HG03565 (cell line): ENCODE measurements at regions not wholly inside any gene's neighbourhood (a gene's known extent, or its start where the extent isn't known, plus 50 kb on each side); places are given as distances from the start of the nearest gene placed in this dataset.

Experiments used
- ATAC-seq: cut with Tn5 transposase; IDR thresholded peaks from one replicate; pipeline ENCODE4 v1.9.1; 2021; ENCODE audit warnings: mild to moderate bottlenecking, moderate library complexity; ENCODE audit not compliant: unreplicated experiment

DNA sequence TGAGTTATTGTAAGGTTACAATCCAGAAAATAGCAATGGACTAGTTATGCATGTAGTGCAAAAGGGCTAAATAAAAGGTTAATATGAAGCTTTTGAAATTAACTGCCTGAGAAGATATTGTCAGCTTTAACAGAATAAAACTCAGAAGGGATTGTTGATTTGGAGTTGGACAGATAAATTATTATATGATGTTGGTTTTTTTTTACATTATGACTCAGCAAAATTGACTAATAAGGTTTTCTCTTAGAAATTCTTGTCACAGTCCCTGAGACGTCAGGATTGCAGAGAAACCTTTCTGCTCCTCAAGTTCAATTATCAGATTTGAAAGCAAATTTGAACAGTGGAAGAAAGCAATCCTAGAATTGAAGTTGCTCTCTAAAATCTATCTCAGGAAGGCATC lies 946.9 kb downstream of the CBLN2 start:
- ATAC-seq, result no peak

DNA sequence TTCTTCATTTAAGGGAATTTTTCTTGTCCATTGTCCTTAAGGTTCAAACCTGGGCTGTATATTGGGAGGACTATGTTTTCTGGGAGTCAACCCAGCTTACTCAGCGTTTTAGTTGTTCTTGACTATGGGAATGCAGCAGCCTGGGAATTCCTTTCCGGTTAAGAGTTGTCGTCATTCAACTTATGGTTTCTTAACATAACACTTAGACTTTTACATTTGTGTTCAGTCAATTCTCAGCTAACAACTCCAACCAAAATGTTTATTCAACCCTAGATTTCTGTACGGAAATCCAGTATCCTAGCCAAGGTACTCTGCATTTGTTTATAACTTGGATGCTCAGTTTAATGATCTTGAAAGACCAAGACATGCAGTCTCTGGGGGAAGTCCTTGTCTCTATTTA lies 960.9 kb downstream of the CBLN2 start:
- no peak for ATAC-seq

DNA sequence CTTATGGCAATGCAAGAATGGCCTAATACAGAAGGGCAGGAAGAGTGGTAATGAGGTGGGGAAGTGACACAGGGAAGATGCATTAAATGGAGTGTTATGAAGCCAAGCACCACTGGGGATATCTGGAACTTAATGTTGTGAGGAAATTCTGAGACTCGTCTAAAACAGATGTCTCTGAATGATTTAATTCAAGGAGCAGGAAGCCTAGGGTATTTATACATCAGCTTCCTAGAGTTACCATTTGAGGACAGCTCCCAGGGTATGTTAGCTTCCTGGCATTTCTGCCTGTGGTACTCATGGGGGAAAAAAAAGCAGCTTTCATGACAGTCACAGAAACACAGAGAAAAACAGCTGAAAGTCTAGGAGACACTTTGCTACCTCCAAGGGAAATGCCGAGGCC lies 989.5 kb downstream of the CBLN2 start:
- ATAC-seq, result no peak

DNA sequence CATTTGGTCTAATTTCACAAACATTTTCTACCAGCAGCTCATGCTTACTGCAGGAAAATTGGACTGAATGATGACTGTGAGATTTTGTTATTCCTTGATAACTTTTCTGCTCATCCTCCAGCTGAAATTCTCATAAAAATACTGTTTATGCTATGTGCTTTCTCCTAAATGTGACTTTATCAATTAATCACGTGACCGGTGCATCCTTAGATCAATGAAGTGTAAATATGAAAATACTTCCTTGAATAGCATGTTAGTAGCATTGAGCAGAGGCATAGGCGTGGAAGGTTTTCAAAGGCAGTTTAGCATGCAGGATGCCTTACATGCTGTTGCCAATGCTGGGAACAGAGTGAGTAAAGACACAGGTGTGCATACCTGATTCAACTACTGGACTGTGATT lies 1002.5 kb downstream of the CBLN2 start:
- no peak for ATAC-seq

DNA sequence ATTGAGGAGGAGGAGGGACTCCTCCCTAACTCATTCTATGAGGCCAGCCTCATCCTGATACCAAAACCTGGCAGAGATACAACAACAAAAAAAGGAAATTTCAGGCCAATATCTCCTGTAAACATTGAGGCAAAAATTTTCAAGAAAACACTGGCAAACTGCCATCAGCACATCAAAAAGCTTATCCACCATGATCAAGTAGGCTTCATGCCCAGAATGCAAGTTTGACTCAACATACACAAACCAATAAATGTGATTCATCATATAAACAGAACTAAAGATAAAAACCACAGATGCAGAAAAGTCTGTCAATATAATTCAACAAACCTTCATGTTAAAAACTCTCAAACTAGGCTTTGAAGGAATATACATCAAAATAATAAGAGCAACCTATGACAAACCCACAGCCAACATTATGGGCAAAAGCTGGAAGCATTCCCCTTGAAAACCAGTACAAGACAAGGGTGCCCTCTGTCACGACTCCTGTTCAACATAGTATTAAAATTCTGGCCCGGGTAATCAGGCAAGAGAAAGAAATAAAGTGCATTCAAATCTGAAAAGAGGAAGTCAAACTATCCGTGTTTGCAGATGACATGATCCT lies 1014.3 kb downstream of the CBLN2 start:
- ATAC-seq, result no peak

DNA sequence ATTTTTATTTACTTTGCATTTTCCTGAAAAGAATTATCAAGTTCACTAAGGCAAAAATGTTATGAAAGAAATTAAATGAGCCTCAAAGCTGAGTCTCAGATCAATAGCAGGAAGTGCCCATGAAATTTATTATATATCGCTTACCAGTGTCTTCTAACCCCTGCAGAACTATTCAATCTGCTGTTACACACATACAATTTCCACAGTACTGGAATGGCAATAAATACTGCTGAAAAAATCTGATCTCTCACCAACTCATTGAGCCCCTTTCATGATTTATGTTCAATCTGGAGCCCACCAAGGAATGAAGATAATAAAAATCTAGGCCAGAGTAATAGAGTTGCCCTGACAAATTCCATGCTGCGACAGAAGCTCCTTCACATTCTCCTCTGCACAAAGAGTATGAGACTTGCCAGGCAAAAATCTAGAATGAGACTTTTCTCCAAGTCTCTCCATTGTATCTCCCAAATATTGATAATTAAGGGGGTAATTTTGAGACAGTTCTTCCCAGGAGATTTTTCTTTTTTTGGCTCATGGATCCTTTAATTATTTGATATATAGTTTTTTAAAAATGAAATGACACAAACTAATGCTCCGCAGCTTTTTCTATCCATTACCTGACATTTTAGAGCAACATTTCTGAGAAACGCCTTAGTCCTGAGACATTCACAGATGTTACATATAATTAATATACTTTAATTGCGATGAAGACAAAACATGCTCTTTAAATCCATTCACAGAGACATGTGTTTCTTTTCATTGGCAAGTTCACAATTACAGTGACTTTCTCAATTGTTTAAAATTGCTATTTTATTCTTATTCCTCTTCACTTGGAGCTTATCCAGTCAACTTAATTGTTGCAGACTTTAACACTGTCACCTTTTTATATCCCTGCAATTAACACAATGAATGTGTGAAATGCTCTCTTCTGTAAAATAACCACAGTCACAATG lies 1020.4 kb downstream of the CBLN2 start:
- ATAC-seq, result no peak

DNA sequence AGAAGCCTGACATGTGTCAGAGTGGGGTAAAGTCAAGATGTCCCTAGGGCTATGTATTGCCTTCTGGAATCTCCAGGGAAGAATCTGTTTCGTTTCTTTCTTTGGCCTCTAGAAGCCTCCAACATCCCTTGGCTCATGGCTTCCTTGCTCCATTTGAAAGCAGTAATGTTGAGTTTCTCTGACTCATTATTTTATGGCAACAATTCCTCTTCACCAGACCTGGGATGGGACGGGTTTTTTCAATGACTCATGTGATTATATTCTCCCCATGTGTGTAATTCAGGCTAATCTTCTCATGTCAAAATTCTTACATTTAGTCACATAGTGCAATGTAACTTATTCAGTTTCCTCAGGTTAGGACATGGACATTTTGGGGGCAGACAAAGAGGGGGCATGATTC lies 1038.6 kb downstream of the CBLN2 start:
- no peak for ATAC-seq

DNA sequence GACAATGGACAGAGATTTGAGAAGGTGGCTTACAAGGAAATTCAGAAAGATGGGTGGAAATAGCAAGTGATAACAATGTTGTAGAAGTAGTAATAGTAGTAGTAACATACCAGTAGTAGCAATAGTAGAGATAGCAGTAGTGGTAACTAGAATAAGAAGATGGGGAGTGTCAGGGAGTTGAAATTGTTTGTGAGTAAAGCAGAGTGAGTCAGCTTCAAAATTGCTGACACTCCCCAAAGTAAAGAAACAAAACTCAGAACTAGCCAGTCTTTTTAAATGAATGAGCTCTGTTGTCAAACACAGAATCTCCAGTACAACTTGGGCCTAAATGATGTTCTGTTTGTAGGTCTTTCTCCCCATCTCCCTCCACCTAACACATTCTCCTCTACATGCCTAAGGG lies 1040.9 kb downstream of the CBLN2 start:
- no peak for ATAC-seq

DNA sequence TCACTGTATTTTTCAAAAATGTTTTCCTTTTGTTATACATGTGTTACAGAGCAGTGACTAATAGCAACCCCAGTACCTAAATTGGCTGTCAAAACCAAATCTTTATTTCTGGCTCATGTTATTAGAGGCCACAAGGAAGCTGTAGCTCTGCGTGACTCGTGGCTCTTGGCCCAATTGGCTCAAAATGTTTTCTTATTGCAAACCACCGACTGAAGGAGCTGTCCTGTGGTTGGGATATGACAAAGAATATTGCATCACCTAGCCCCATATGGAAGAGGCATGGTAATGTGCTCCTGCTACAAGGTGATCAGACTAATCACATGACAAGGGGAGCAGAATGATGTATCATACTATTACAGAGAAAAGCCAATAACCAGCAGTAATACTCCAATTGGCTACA lies 1058.5 kb downstream of the CBLN2 start:
- no peak for ATAC-seq

DNA sequence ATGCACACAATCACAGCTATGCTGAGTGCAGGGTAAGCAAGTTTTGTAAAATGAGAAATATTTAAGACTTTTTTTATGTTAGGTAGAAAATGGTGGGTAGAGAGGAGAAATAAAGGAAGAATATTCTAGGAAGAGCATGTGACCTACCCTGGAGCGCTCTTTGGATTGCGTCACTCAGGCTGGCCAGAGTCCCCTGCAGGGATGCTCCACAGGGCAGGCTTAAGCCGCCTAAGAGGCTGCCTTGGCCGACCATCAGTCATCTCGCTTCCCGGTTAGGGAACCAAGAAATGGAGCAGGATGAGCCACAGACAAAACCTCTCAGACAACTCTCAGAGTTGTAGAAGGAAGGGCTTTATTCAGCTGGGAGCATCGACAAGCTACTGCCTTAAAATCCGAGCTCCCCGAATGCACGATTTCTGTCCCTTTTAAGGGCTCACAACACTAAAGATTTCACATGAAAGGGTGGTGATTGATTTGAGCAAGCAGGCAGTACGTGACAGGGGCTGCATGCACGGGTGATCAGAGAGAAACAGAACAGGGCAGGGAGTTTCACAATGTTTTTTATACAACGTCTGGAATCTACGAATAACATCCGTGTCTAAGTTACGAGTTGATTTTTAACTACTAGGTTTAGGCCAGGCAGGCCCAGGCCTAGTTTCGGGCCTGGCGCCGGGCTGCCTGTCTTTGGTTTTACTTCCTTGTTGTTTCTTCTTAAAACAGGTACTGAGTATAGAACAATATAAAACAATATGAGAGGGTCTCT lies 1072.0 kb downstream of the CBLN2 start:
- ATAC-seq, result no peak

DNA sequence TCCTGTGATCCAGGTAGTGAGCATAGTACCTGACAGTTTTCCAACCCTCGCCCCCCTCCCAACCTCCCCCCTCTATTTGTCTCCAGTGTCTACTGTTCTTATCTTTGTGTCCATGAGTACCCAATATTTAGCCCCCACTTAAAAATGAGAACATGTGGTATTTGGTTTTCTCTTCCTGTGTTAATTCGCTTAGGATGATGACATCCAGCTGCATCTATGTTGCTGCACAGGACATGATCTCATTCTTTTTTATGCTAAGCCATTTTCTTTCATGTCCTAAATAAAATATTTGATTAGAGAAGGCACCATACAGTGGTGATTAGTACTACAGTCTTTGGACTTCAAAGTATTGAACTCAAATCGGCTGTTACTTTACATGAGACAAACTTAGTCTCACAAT lies 1087.9 kb downstream of the CBLN2 start:
- no peak for ATAC-seq

DNA sequence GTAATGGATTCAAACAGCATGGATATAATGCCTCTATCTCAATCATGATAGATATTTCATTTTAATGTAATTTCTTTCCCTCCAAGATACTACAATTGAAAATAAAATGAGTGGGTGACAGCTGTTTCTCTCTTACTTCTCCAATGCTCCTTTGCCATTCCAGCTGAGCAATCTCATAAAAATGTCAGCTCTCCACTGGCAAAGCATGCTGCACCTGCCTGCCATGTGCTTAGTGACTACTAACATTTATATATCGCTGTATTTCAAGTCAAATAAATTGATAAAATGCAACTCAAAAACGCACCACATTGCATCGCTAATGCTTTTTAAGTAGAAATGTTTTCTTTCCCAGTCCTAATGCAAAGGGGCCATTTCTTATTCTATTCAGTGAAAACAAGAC lies 1093.9 kb downstream of the CBLN2 start:
- ATAC-seq, result no peak

DNA sequence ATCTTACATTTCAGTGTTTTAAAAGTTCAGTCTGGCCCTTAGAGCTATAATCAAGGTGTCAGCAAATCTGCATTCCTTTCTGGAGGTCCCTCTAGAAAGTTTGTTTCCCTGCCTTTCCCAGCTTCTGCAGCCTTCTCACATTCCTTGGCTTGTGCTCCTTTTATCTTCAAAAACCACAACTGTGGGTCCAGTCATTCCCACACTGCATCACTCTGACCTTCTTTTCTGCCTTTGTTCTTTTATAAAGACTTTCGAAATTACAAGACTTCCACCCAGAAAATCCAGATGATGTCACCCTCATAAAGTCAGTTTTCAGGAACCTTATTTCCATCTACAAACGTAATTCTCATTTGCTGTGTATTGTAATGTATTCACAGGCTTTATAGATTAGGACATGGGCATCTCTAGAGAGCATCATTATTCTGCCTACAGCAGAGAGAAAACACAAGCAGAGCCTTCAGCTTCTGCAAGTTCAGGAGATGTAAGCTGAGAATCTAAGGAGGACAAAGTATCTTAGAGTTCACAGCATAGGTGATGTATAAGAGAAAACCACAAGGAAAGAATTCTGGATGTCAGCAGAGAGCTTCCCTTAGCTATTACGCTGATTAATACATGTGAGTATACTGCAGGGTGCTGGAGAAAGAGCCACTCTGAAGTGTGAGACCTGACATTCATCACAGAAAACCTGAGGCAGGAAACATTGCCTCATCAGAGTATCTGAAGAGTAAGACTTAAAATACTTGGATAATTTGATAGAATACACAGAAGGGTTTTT lies 1100.2 kb downstream of the CBLN2 start:
- ATAC-seq, result no peak

DNA sequence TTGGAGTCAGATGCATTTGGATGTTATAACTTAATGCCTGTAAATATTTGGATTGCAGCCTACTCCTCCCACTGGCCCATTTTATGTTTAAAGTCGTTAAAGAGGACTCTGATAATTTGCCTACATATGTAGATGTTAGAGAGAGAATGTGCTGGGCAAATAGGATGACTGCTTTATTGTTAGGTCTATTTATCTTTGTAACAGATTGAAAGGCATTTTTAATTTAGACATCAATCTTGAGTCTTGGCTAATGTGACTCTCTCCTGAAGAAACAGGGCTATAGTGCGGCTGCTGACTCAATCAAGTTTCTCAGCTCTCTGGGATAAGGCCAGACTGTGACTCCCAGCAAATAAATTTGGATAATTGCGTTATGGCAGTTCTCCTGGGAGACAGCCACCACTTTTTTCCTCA lies 1101.4 kb downstream of the CBLN2 start:
- no peak for ATAC-seq

DNA sequence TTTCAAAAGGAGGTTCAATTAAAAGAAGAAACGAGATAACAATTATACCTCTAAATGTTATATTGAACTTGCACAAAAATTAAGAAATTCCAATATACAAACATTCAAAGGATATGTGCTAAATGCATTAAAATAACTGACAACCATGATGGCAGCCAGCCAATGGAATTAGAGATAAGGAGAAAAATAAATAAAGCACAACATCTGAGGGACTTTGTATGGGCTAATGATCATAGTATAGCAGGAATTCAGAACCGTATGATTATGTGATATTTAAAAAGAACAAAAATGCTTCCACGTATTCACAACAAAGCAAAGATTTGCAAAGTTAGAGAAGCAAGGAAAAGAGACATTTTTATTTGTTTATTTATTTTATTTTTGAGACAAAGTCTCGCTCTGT lies 1103.0 kb downstream of the CBLN2 start:
- no peak for ATAC-seq

DNA sequence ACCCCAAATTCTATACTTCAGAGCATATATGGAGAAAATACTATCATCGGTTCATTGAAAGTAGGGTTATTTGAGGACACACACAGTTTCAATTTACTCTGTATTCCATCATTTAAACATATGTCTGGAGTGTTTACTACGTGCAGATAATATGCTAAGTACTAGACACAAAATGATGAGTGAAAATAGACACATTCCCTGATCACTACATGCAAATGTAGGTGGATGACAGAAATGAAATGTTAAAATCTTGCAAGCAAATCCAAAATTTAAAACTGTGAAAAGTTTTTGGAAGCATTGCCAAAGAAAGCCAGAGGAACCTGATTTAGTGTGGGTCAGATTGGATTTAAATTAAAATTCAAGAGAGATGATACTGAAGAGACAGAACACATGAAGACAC lies 1106.6 kb downstream of the CBLN2 start:
- ATAC-seq, result no peak

DNA sequence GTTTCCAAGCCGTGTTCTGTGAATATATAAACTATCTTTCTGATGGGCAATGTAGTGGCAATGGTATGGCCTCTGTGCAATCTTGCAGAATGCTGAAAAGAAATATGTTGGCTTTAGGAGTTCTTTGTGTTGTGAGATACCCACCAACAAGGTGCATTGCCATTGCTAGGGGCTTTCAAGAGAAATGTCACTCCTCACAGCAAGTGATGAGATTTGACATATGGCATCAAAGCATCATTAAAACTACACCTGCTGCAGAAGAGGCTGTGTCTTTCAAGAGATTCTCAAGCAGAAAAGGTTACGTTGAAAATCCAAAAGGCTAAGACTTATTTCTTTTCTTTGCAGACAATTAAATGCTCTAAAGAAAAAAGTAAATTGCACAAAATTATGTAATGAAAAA lies 1110.8 kb downstream of the CBLN2 start:
- no peak for ATAC-seq

DNA sequence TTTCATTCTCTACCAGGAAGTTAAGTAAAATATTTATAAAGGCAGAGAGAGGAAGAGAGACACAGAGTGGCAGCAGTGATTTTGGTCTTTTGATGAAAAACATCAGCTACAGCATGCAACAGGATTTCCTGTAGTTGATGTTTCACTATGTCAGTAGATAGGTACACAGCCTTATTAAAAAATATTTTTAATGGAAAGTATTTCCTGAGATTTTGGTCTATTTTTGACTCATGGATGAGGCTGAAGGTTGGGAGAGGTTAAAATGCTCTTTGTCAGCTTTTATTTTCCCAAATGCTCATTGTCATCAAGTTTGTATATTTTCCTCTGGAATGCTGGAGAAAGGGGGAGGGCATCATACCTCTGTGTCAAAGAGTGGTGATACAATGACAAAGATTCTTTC lies 1112.5 kb downstream of the CBLN2 start:
- no peak for ATAC-seq

DNA sequence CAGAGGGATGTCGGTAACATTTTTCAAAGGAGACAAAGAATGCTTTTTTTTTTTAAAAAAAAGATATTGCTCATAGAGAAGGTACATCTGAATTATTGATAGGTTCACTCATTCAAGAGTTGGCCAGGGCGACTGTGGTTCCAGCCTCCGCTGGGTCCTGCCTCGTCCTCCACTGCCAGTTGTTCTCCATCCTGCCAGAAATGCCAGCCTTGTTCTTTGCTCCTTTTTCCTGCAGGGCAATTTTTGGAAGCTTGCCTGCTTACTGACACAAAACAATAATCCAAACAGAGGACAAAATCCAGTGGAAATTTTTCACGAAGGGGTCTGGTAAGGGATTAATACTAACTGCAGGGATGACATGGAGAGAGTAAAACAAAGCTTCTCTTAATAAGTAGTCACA lies 1113.0 kb downstream of the CBLN2 start:
- ATAC-seq, result no peak

DNA sequence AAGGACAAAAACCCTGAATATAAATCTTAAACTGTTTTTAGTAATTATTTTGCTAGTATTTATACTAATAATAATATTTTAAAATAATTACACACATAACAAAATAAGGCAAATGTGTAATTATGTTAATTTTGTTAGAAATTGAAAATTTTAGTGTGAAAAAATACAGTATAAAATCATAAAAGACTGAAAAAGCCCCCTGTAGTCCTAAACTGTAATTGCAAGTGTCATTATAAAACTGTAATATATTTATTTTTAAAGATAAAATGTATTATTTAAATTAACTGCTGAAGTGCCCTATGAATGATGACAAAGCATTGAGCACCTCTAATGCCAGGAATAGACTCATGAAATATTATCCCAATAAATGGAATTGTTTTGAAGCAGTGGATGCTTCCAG lies 1117.7 kb downstream of the CBLN2 start:
- no peak for ATAC-seq

DNA sequence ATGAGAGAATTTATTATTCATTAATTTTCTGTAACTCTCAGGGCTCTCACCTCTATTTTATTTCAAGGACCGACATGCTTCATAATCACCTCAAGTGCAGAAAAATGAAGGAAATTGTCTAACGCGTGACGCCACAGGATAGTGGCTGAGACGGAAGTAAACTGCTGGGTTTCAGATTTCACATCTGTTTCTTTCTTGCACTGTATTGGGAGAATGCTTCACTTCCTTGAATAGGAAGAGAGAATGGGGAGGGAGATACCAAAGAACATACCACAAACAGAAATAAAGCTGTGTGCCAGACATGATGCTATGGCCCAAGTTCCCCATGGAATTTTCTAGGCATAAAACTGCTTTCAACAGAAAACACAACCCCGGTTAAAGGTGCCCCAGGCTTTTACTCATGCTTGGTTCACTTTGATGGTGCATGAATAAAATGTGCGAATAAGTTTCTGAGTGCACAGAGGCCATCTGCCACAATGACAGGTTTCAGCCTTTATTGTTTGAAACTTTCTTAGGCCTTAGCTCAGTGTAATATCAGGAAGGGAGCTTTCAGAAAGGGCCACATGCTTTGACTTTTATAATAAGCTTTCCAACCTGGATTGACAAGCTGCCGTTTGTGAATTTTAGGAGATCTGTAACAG lies 1116.4 kb downstream of the SOCS6 start:
- ATAC-seq, result no peak
